Small intestine (tissue), 7 donors: ENCODE measurements at regions not wholly inside any gene's neighbourhood (a gene's known extent, or its start where the extent isn't known, plus 50 kb on each side); places are given as distances from the start of the nearest gene placed in this dataset.
"Not testable (repeated sequence)": the region's sequence is repeated elsewhere in the genome, so short reads cannot be mapped to it uniquely, and the experiment has no call there.

Experiments
- DNase-seq, 2 donors: peaks; one replicate each; pipeline versions ENCODE4 v3.0.0 to v3.0.0-alpha.2; 2013
- FAIRE-seq: peaks from 2 replicates; lab custom pipeline; 2012; peaks lifted over from hg19 to GRCh38; lab: Jason Lieb, UNC
- H3K27ac ChIP-seq, 3 donors: one replicate each; pipeline ENCODE4 v1.5.1; 2013; ENCODE audit warnings: low read length in 2 of 3, mild to moderate bottlenecking in 2 of 3, control low read depth in 1 of 3, inconsistent platforms in 1 of 3, low read depth in 1 of 3, moderate library complexity in 1 of 3
- H3K27me3 ChIP-seq, 3 donors: one replicate each; pipeline ENCODE4 v1.6.1; 2013; ENCODE audit warnings: low read length in 3 of 3, inconsistent platforms in 1 of 3; ENCODE audit not compliant: control insufficient read depth in 3 of 3, insufficient read depth in 3 of 3
- H3K36me3 ChIP-seq, 3 donors: one replicate each; pipeline ENCODE4 v1.6.1; 2013; ENCODE audit warnings: low read length in 3 of 3, inconsistent platforms in 1 of 3, low read depth in 1 of 3, mild to moderate bottlenecking in 1 of 3, moderate library complexity in 1 of 3; ENCODE audit not compliant: control insufficient read depth in 3 of 3, insufficient read depth in 2 of 3
- H3K4me1 ChIP-seq, 3 donors: one replicate each; pipeline ENCODE4 v1.6.1; 2013; ENCODE audit warnings: low read length in 2 of 3, inconsistent platforms in 1 of 3, low read depth in 1 of 3, mild to moderate bottlenecking in 1 of 3, moderate library complexity in 1 of 3; ENCODE audit not compliant: control insufficient read depth in 3 of 3, insufficient read depth in 2 of 3
- H3K4me3 ChIP-seq, 3 donors: one replicate each; pipeline ENCODE4 v1.5.1; 2013; ENCODE audit warnings: low read length in 3 of 3, control low read depth in 1 of 3, inconsistent platforms in 1 of 3, low read depth in 1 of 3, mild to moderate bottlenecking in 1 of 3, moderate library complexity in 1 of 3
- H3K9me3 ChIP-seq, 2 donors: one replicate each; pipeline ENCODE4 v1.6.1; 2013; ENCODE audit warnings: low read depth in 1 of 2, low read length in 1 of 2; ENCODE audit not compliant: control insufficient read depth in 2 of 2, insufficient read depth in 1 of 2
- WGBS, 3 donors: extraction: QIAGEN DNeasy Blood & Tissue Kit; methylation state at CpG; one replicate each; pipeline ENCODE4 v1.1.7; 2013; 5-methylcytosine and 5-hydroxymethylcytosine counted together
- donor health status: healthy with polysubstance abuse.
- donor health status: control.
- donor health status: control.
- donor health status: Bipolar disorder and iron deficiency.
- donor health status: healthy.

DNA sequence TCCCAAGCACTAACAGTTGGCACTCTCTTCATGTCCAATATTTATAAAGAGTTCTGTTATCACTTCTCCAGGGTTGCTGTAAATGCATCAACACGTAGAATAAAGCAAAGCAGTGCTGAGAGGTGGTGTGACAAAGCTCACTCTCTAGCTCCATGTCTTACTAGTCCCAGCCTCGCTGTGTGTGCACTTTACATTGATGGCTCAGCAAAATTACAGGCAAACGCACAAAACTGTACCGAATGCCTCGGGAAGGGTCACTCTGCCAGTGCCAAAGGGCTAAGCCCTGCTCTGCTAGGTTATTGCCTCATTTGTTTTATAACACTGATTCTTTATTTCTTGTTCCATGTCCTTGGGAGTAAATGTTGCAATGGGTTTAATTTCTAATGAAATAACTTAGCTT lies 1005.9 kb upstream of the WWC1 start:
- H3K27ac ChIP-seq = no peak overlapping the region
- FAIRE-seq = no peak
- no peak for DNase-seq
- H3K4me3 ChIP-seq = no peak overlapping the region
- H3K4me1 ChIP-seq = no peaks in the 10 kb centered on the region
- no peaks in the 10 kb centered on the region for H3K9me3 ChIP-seq
- H3K27me3 ChIP-seq = no peaks in the 10 kb centered on the region
- H3K36me3 ChIP-seq = no peaks in the 10 kb centered on the region
- 66 to 72% (median 70%) methylated on average over 5 of the region's 5 CpGs for WGBS, 3 donors

DNA sequence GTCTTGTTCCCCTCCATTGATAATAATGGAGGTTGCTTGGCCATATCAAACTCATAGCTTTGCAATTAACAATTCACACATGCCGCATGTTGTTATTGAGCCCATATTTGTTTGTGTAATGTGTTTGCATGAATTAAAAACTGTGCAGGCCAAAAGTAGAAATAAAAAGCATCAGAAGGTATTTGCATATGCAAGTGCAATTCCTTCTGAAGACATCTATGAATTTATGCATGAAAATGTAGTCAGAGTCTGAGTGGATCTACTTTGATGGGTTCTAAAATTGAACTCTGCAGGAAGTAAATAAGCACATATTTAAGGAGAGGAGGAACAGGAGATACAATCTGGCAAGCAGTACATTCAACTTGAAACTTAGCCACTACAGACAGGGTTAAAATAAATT lies 1004.6 kb upstream of the WWC1 start:
- DNase-seq (no peak), FAIRE-seq (no peak)
- no peaks in the 10 kb centered on the region for H3K4me1 ChIP-seq
- no peak overlapping the region for H3K27ac ChIP-seq
- H3K9me3 ChIP-seq = no peaks in the 10 kb centered on the region
- H3K27me3 ChIP-seq = no peaks in the 10 kb centered on the region
- no peaks in the 10 kb centered on the region for H3K36me3 ChIP-seq
- 90 to 97% (median 93%) methylated on average over 1 of the region's 1 CpG for WGBS, 3 donors
- H3K4me3 ChIP-seq = no peak overlapping the region

DNA sequence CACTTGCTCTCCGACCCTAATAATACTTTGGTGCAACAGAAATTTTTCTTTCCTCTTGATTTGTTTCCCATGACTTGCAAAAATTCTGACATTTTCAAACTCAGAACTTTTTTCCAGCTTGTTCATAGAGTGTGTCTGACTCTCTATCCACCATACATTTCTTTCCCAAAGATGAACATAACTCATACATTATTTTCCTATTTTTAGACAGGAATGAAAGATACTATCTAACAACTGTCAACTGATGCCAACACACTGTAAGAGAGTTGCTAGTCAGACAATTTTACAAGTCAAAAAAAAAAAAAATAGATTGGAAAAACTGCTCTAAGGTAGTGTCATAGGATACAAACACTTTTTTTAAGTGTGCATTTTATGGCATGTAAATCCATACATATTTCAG lies 1001.0 kb upstream of the WWC1 start:
- WGBS, 3 donors = 93 to 95% (median 93%) methylated on average over 1 of the region's 1 CpG
- no peak overlapping the region for H3K27ac ChIP-seq
- no peak for FAIRE-seq

DNA sequence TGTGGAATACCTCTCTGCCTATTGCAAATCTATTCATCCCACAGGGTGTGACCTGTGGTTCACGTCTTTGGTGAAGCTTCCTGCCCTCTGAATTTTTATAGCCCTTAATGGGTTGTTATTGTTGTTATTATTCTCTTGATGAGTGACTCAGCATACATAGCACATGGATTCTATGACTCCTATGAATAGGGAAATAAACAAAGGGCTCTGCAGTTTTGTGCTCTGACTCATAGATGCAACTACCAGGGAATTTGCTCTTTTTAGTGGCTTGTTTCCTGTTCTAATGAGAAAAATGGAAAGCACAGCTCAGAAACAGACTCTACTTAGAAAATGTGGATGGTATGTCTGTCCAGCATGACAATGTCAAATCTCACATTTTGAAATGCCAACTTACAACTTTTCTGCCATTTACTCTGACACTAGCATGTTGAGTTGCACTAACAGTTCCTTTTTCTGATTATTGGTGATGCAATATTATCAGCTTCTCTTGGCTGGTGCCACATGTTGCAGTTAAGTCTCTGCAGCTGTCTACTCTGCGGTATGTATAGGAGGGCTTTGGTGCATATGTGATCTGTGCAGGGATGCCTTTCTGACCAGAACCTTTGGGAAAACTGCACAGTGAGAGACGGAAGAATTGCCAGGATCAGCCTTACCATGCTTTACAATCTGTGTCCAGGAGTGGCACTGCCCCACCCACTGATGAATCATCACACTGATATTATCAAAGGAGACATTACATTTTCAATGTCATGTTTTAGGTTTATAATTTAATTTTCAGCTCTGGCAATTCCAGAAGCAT lies 996.4 kb upstream of the WWC1 start:
- Histone ChIP-seq H3K4me1 (peaks cover 2 to 7% (median 5%) of the 10 kb centered on the region in 3 donors), H3K27ac (peak overlapping the region in 1 of 3 donors; percentile 16), H3K9me3 (no peaks in the 10 kb centered on the region), H3K36me3 (no peaks in the 10 kb centered on the region), H3K27me3 (no peaks in the 10 kb centered on the region), H3K4me3 (no peak overlapping the region)
- FAIRE-seq (no peak), DNase-seq (peak; percentile 11 to 82)
- WGBS, 3 donors = 8 to 35% (median 25%) methylated on average over 3 of the region's 3 CpGs

More for the DNA sequence above, 1001.0 kb upstream of the WWC1 start:
- no peaks in the 10 kb centered on the region for H3K27me3 ChIP-seq
- H3K36me3 ChIP-seq = no peaks in the 10 kb centered on the region
- no peak overlapping the region for H3K4me3 ChIP-seq
- peaks cover 2 to 7% (median 5%) of the 10 kb centered on the region in 3 donors for H3K4me1 ChIP-seq
- DNase-seq = no peak
- H3K9me3 ChIP-seq = no peaks in the 10 kb centered on the region

DNA sequence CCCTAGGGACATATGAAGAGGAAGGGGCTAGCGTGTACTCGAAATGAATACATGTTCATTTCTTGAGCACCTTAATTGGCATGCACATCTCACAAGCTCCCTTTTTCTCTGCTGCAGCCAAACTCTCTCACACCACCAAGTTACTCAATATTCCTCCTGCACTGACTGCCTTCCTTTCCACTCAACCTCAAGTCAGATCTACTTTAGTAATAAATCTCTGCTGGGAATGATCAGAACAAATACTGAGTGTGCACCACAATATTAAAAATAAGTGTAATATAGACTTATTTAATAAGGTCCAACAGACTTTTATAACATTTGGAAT lies 995.8 kb upstream of the WWC1 start:
- WGBS, 3 donors = 89 to 95% (median 90%) methylated on average over 2 of the region's 2 CpGs
- no peak overlapping the region for H3K27ac ChIP-seq
- no peak for FAIRE-seq
- no peak overlapping the region for H3K4me3 ChIP-seq
- no peaks in the 10 kb centered on the region for H3K27me3 ChIP-seq
- peaks cover 2 to 7% (median 5%) of the 10 kb centered on the region in 3 donors for H3K4me1 ChIP-seq
- no peaks in the 10 kb centered on the region for H3K36me3 ChIP-seq
- H3K9me3 ChIP-seq = no peaks in the 10 kb centered on the region
- peak in 1 of 2 donors; percentile 7 for DNase-seq

DNA sequence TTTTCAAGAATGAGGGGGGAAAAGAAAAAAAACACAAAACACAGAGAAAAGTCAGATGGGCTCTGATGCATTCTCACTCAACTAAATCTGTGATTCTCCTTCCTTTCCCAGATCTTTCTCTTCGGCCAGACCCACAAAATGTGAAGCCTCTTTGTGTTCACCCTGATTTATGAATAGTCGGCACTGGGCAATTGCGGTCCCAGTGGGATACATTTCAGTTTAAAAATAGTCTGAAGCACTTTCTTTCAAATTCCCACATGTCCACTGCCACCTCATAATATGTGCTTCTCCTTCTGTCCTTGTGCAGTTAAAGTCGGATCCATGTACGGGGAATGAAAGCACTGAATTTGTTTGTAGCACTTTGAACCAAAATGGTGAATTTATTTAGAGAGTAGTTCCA lies 995.4 kb upstream of the WWC1 start:
- no peak overlapping the region for H3K4me3 ChIP-seq
- no peaks in the 10 kb centered on the region for H3K27me3 ChIP-seq
- H3K4me1 ChIP-seq = peaks cover 2 to 7% (median 5%) of the 10 kb centered on the region in 3 donors
- no peaks in the 10 kb centered on the region for H3K36me3 ChIP-seq
- no peak overlapping the region for H3K27ac ChIP-seq
- no peak for DNase-seq
- H3K9me3 ChIP-seq = no peaks in the 10 kb centered on the region
- FAIRE-seq = no peak
- WGBS, 3 donors = 74 to 93% (median 75%) methylated on average over 5 of the region's 5 CpGs

DNA sequence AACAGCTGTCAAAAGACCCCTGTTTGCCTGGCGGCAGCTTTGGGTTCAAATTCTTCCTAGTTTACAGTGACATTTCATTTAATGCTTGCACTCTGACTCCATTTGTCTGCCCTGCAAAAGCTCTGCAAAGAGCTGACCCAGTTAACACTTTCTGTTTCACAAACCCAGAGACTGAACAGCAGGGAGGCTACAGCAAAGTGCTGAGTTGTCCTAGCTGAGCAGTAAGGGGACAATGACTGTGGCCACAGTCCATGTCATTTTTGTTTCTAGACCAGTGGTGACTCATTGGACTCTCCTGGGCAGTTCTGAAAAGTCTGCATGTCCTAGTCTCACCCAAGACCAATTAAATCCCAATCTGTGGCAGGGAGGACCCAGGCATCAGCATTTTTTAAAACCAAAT lies 994.8 kb upstream of the WWC1 start:
- H3K4me3 ChIP-seq = no peak overlapping the region
- H3K9me3 ChIP-seq = no peaks in the 10 kb centered on the region
- H3K36me3 ChIP-seq = no peaks in the 10 kb centered on the region
- no peak for FAIRE-seq
- WGBS, 3 donors = 71 to 92% (median 83%) methylated on average over 1 of the region's 1 CpG
- no peak overlapping the region for H3K27ac ChIP-seq
- H3K4me1 ChIP-seq = peaks cover 2 to 7% (median 5%) of the 10 kb centered on the region in 3 donors
- peak in 1 of 2 donors; percentile 71 for DNase-seq
- H3K27me3 ChIP-seq = no peaks in the 10 kb centered on the region

DNA sequence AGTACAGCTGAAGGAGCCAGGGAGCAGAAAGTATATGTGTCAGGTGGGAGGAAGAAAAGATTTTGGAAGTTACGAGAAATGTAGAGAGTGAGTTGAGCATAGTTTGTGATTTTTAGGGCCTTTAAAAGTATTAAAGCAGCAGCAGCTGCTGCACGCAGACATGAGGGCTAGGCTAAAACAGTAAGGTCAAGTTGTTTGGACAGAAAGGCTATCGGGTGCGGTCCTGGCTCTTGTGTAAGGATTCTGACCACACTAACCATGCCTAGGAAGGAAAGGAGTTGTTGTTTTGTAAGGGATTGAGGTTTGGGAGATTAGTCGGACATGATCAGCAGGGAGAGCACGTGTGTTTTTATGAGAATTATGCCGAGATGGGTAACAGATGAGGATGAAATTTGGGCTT lies 991.6 kb upstream of the WWC1 start:
- FAIRE-seq, H3K27me3 ChIP-seq, H3K4me3 ChIP-seq, H3K27ac ChIP-seq, H3K9me3 ChIP-seq, H3K4me1 ChIP-seq, DNase-seq, H3K36me3 ChIP-seq: not testable (repeated sequence)
- 81 to 94% (median 84%) methylated on average over 7 of the region's 7 CpGs for WGBS, 3 donors

DNA sequence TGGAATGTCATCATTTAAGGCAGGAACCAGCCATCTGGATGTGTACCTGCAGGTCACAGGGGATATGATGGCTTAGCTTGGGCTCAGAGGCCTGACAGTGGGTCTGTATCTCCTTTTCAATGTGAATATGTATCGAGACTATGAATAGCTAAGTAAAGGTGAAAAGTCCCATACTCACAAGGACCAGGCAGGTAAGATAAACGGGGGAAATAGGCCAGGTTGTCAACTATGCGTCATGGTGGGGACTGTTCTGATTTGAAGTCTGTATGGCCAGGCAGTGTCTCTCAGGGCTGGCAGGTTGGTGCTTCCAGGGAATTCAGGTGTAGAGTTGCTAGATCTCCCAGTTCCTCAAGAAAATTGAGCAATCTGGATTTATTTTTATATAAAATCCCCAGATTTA lies 987.9 kb upstream of the WWC1 start:
- Histone ChIP-seq H3K27me3 (peaks cover 0 to 4% (median 0%) of the 10 kb centered on the region in 3 donors), H3K9me3 (no peaks in the 10 kb centered on the region), H3K36me3 (no peaks in the 10 kb centered on the region), H3K27ac (no peak overlapping the region), H3K4me3 (no peak overlapping the region), H3K4me1 (no peaks in the 10 kb centered on the region)
- DNase-seq = no peak
- FAIRE-seq = no peak
- 83 to 89% (median 86%) methylated on average over 3 of the region's 3 CpGs for WGBS, 3 donors
